H1 (cell line): ENCODE measurements at regions not wholly inside any gene's neighbourhood (a gene's known extent, or its start where the extent isn't known, plus 50 kb on each side); places are given as distances from the start of the nearest gene placed in this dataset.

Experiments
- CTCF ChIA-PET: fragments of 300-600 bp; sonication (Branson Sonifier 250); formaldehyde crosslinking; loops from one replicate; lab custom pipeline; 2021; ENCODE audit not compliant: partially characterized antibody; lab: Charles Lee
- POLR2A ChIA-PET: fragments of 300-600 bp; sonication (Branson Sonifier 250); formaldehyde crosslinking; loops from one replicate; lab custom pipeline; 2021; ENCODE audit warnings: inconsistent platforms; ENCODE audit not compliant: partially characterized antibody; lab: Charles Lee
- DNase-seq, 2 experiments: peaks; one replicate each; pipeline versions ENCODE4 v3.0.0 to v3.0.0-alpha.2; 2010 to 2022; ENCODE audit warnings: low spot score in 2 of 2, low read depth in 1 of 2, mixed read lengths in 1 of 2
- FAIRE-seq: peaks from 2 replicates; lab custom pipeline; 2011; peaks lifted over from hg19 to GRCh38; lab: Jason Lieb, UNC
- H2AFZ ChIP-seq: 2 replicates; pipeline ENCODE4 v1.8.1; 2012; ENCODE audit warnings: low read length, inconsistent platforms
- H2AK5ac ChIP-seq: 2 replicates; pipeline ENCODE4 v1.6.1; 2013; ENCODE audit warnings: low read depth, low read length
- H2BK120ac ChIP-seq: replicated peaks from 2 replicates; pipeline ENCODE3; 2013; ENCODE audit warnings: low read depth, low read length, inconsistent platforms
- H2BK12ac ChIP-seq: 2 replicates; pipeline ENCODE4 v1.6.1; 2013; ENCODE audit warnings: low read depth, low read length
- H2BK15ac ChIP-seq: 2 replicates; pipeline ENCODE4 v1.6.1; 2013; ENCODE audit warnings: low read length
- H2BK20ac ChIP-seq: 2 replicates; pipeline ENCODE4 v1.6.1; 2013; ENCODE audit warnings: low read length
- H2BK5ac ChIP-seq: 2 replicates; pipeline ENCODE4 v1.6.1; 2013; ENCODE audit warnings: low read depth, low read length
- H3K14ac ChIP-seq: 2 replicates; pipeline ENCODE4 v1.6.1; 2013; ENCODE audit warnings: inconsistent platforms; ENCODE audit not compliant: insufficient read length
- H3K18ac ChIP-seq: 2 replicates; pipeline ENCODE4 v1.6.1; 2013; ENCODE audit warnings: low read length; ENCODE audit errors: extremely low read depth
- H3K23ac ChIP-seq: 2 replicates; pipeline ENCODE4 v1.6.1; 2013; ENCODE audit warnings: inconsistent platforms; ENCODE audit not compliant: insufficient read length
- H3K23me2 ChIP-seq: 2 replicates; pipeline ENCODE4 v1.6.1; 2013; ENCODE audit warnings: low read depth, low read length
- H3K27ac ChIP-seq: 2 replicates; pipeline ENCODE4 v1.6.1; 2011; ENCODE audit warnings: low read depth, low read length, inconsistent platforms
- H3K27me3 ChIP-seq, 4 experiments: replicated peaks in 1 of 4; 1 replicate in 1 of 4; 2 replicates in 3 of 4; pipeline versions ENCODE4 v1.6.1 to v1.8.1; 2011 to 2013; ENCODE audit warnings: low read length in 3 of 4, mild to moderate bottlenecking in 3 of 4, inconsistent platforms in 2 of 4, mixed read lengths in 2 of 4, moderate library complexity in 1 of 4; ENCODE audit not compliant: control insufficient read depth in 3 of 4, insufficient read depth in 3 of 4; ENCODE audit errors: extremely low read depth in 1 of 4
- H3K36me3 ChIP-seq, 4 experiments: 2 replicates each; pipeline versions ENCODE4 v1.6.1 to v1.8.1; 2011 to 2013; ENCODE audit warnings: mild to moderate bottlenecking in 4 of 4, low read length in 3 of 4, moderate library complexity in 2 of 4, control low read depth in 1 of 4, inconsistent platforms in 1 of 4; ENCODE audit not compliant: insufficient read depth in 4 of 4, control insufficient read depth in 2 of 4
- H3K4ac ChIP-seq: replicated peaks from 2 replicates; pipeline ENCODE3; 2013; ENCODE audit warnings: low read length, low read depth, mixed read lengths, inconsistent platforms; ENCODE audit not compliant: insufficient read length
- H3K4me1 ChIP-seq, 4 experiments: replicated peaks in 1 of 4; 1 replicate in 1 of 4; 2 replicates in 3 of 4; pipeline versions ENCODE4 v1.6.1 to v1.8.1; 2011 to 2013; ENCODE audit warnings: low read length in 3 of 4, inconsistent platforms in 2 of 4, mixed read lengths in 1 of 4; ENCODE audit not compliant: insufficient read depth in 4 of 4, control insufficient read depth in 3 of 4
- H3K4me2 ChIP-seq, 2 experiments: 2 replicates each; pipeline versions ENCODE4 v1.6.1 to v1.8.1; 2011 to 2013; ENCODE audit warnings: low read depth in 2 of 2, low read length in 2 of 2, control low read depth in 1 of 2, inconsistent platforms in 1 of 2, mild to moderate bottlenecking in 1 of 2; ENCODE audit not compliant: insufficient read depth in 1 of 2
- H3K4me3 ChIP-seq, 4 experiments: fragments of 200-600, 300-600 bp in 1 of 4; sonication (generic), shearing (Covaris generic), sonication (Bioruptor Twin) in 1 of 4; 2 replicates each; pipeline versions ENCODE4 v1.5.1 to v1.8.1; 2011 to 2016; ENCODE audit warnings: low read length in 4 of 4, low read depth in 3 of 4, control low read depth in 2 of 4, inconsistent platforms in 2 of 4, mild to moderate bottlenecking in 2 of 4, mixed read lengths in 1 of 4, moderate library complexity in 1 of 4; ENCODE audit not compliant: insufficient read depth in 2 of 4; ENCODE audit errors: extremely low read depth in 1 of 4
- H3K56ac ChIP-seq: replicated peaks from 2 replicates; pipeline ENCODE3; 2013; ENCODE audit warnings: low read depth, mild to moderate bottlenecking, mixed read lengths, low read length, inconsistent platforms; ENCODE audit not compliant: insufficient read length
- H3K79me1 ChIP-seq: 2 replicates; pipeline ENCODE4 v1.6.1; 2013; ENCODE audit warnings: low read depth, low read length, control low read depth
- H3K79me2 ChIP-seq, 2 experiments: 2 replicates each; pipeline versions ENCODE4 v1.6.1 to v1.8.1; 2012 to 2013; ENCODE audit warnings: low read length in 2 of 2, mild to moderate bottlenecking in 2 of 2, inconsistent platforms in 1 of 2; ENCODE audit not compliant: insufficient read depth in 2 of 2, control insufficient read depth in 1 of 2
- H3K9ac ChIP-seq, 4 experiments: replicated peaks in 1 of 4; 1 replicate in 1 of 4; 2 replicates in 3 of 4; pipeline versions ENCODE4 v1.6.1 to v1.8.1; 2011 to 2013; ENCODE audit warnings: low read depth in 3 of 4, low read length in 3 of 4, control low read depth in 2 of 4, mild to moderate bottlenecking in 2 of 4, moderate library complexity in 2 of 4, inconsistent platforms in 1 of 4; ENCODE audit errors: extremely low read depth in 1 of 4
- H3K9me3 ChIP-seq, 2 experiments: 2 replicates each; pipeline versions ENCODE4 v1.6.1 to v1.8.1; 2012 to 2013; ENCODE audit warnings: mild to moderate bottlenecking in 2 of 2, moderate library complexity in 2 of 2, control low read depth in 1 of 2, inconsistent platforms in 1 of 2, low read depth in 1 of 2, low read length in 1 of 2, mixed read lengths in 1 of 2; ENCODE audit not compliant: insufficient read depth in 2 of 2
- H4K20me1 ChIP-seq, 2 experiments: replicated peaks in 1 of 2; 2 replicates each; pipeline versions ENCODE3 to v1.8.1; 2011 to 2013; ENCODE audit warnings: inconsistent platforms in 2 of 2, low read length in 2 of 2, mild to moderate bottlenecking in 1 of 2; ENCODE audit not compliant: insufficient read depth in 2 of 2, control insufficient read depth in 1 of 2
- H4K5ac ChIP-seq: 2 replicates; pipeline ENCODE4 v1.6.1; 2013; ENCODE audit warnings: low read length, low read depth, mixed read lengths, inconsistent platforms; ENCODE audit not compliant: insufficient read length
- H4K8ac ChIP-seq: 2 replicates; pipeline ENCODE4 v1.8.0; 2013; ENCODE audit warnings: mild to moderate bottlenecking, moderate library complexity, low read length, inconsistent platforms; ENCODE audit not compliant: insufficient read depth; ENCODE audit errors: extremely low read depth
- H4K91ac ChIP-seq: replicated peaks from 2 replicates; pipeline ENCODE3; 2013; ENCODE audit warnings: low read length, mixed read lengths, inconsistent platforms; ENCODE audit not compliant: insufficient read length
- BCL11A ChIP-seq, 2 experiments: IDR thresholded peaks; one replicate each; pipeline ENCODE4 v1.6.1; 2011; ENCODE audit warnings: low read depth in 2 of 2, low read length in 2 of 2, mild to moderate bottlenecking in 2 of 2
- CHD2 ChIP-seq: IDR thresholded peaks from 2 replicates; pipeline ENCODE4 v1.6.1; 2012; ENCODE audit warnings: low read length, improper control_type of control experiment
- EZH2 ChIP-seq: fragments of 200-600 bp; sonication (generic); IDR thresholded peaks from 2 replicates; pipeline ENCODE4 v1.7.1; 2012; ENCODE audit warnings: low read depth, mild to moderate bottlenecking, moderate library complexity, low read length, inconsistent platforms; ENCODE audit not compliant: severe bottlenecking
- GABPA ChIP-seq: IDR thresholded peaks from 2 replicates; pipeline ENCODE4 v1.6.1; 2011; ENCODE audit warnings: mild to moderate bottlenecking, low read length, moderate library complexity, borderline replicate concordance; ENCODE audit not compliant: insufficient read depth
- HDAC2 ChIP-seq, 2 experiments: fragments of 300-600 bp in 1 of 2; sonication (generic) in 1 of 2; IDR thresholded peaks; 2 replicates each; pipeline ENCODE4 v1.6.1; 2011 to 2012; ENCODE audit warnings: low read depth in 2 of 2, low read length in 2 of 2, mild to moderate bottlenecking in 2 of 2, moderate library complexity in 2 of 2, borderline replicate concordance in 1 of 2, inconsistent platforms in 1 of 2
- SIN3A ChIP-seq, 2 experiments: IDR thresholded peaks in 1 of 2; conservative IDR thresholded peaks in 1 of 2; 2 replicates each; pipeline ENCODE4 v1.6.1; 2011 to 2012; ENCODE audit warnings: low read length in 2 of 2, improper control_type of control experiment in 1 of 2, low read depth in 1 of 2, mild to moderate bottlenecking in 1 of 2
- TEAD4 ChIP-seq: IDR thresholded peaks from 2 replicates; pipeline ENCODE4 v1.6.1; 2012; ENCODE audit warnings: low read depth, low read length, inconsistent platforms, mixed read lengths
- WGBS, 2 experiments: shearing (Covaris generic) in 1 of 2; methylation state at CpG; one replicate each; pipeline versions ENCODE4 v1.1.6 to v1.1.7; 2013 to 2015; ENCODE audit warnings: low lambda C conversion rate in 2 of 2, mixed read lengths in 2 of 2, inconsistent platforms in 1 of 2, low coverage in 1 of 2, missing lambda C conversion rate in 1 of 2; ENCODE audit not compliant: insufficient replicate concordance in 2 of 2, insufficient coverage in 1 of 2, insufficient read length in 1 of 2; ENCODE audit errors: extremely low coverage in 1 of 2, missing lambda C conversion rate in 1 of 2; 5-methylcytosine and 5-hydroxymethylcytosine counted together
- TF ChIP-seq, protein P1 (sequence below): IDR thresholded peaks from 2 replicates; pipeline ENCODE4 v1.6.1; 2012; ENCODE audit warnings: inconsistent platforms

DNA sequence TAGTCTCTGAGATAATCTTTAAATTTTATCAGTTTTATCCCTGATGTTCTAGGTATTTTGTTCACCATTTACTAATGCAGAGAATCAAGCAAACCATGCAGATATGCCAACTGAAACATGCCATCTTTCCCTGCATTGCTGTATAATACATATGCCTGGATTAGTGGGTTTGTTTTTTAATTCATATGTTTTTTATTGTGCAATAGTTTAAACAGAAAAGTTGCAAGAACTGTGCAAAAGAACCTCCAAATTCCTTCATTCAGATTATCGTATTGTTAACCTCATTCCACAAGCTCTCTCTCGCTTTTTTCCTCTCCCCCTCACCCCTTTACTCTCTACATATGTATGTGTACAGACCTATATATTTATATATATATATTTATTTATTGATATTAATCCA, 244.6 kb downstream of the NKX6-1 start:
- Histone ChIP-seq H2AFZ (no peak overlapping the region), H3K4ac (no peak overlapping the region), H3K79me2 (no peaks in the 10 kb centered on the region), H2BK15ac (no peak overlapping the region), H4K91ac (no peak overlapping the region), H2BK120ac (no peak overlapping the region), H3K18ac (no peak overlapping the region), H2AK5ac (no peak overlapping the region), H3K4me2 (no peak overlapping the region), H3K4me3 (no peak overlapping the region), H3K56ac (no peak overlapping the region), H3K4me1 (no peaks in the 10 kb centered on the region; a peak in 1 of 7 replicates), H3K36me3 (no peaks in the 10 kb centered on the region), H3K9ac (no peak overlapping the region), H4K5ac (no peak overlapping the region), H3K14ac (no peak overlapping the region), H3K23ac (no peak overlapping the region), H2BK20ac (no peak overlapping the region), H3K23me2 (0 out of 2 replicates have a peak, but pooled peaks cover 1% of the 10 kb centered on the region), H3K9me3 (no peaks in the 10 kb centered on the region), H3K27me3 (no peaks in the 10 kb centered on the region), H4K8ac (no peak overlapping the region), H4K20me1 (no peaks in the 10 kb centered on the region), H2BK12ac (no peak overlapping the region), H3K79me1 (no peaks in the 10 kb centered on the region), H3K27ac (no peak overlapping the region), H2BK5ac (no peak overlapping the region)
- no peak for DNase-seq
- FAIRE-seq, result no peak
- WGBS, 2 experiments, result 80% methylated on average over 2 of the region's 2 CpGs; no CpG with 5 or more reads in 1 of the 2 experiments
- ChIA-PET CTCF (no interaction called here), POLR2A (no interaction called here)
- no peak for TF ChIP-seq CHD2
- TF ChIP-seq HDAC2 (IDR thresholded peaks at IDR 0.05; ENCODE audit: borderline replicate concordance in 1 of 2, low read depth in 2 of 2, low read length in 2 of 2), result no peak
- TF ChIP-seq TEAD4, result no peak
- TF ChIP-seq SIN3A (conservative IDR thresholded peaks at IDR 0.05 in 1 of 2, IDR thresholded peaks at IDR 0.05 in 1 of 2; ENCODE audit: low read depth in 1 of 2, low read length in 2 of 2), result no peak
- TF ChIP-seq EZH2, result no peak
- TF ChIP-seq BCL11A (IDR thresholded peaks at IDR 0.05; ENCODE audit: low read depth in 2 of 2, low read length in 2 of 2), result no peak
- no peak for TF ChIP-seq GABPA
- TF ChIP-seq, protein P1, sequence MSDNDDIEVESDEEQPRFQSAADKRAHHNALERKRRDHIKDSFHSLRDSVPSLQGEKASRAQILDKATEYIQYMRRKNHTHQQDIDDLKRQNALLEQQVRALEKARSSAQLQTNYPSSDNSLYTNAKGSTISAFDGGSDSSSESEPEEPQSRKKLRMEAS, result no peak
